Transverse colon (tissue), 4 donors: ENCODE measurements at regions not wholly inside any gene's neighbourhood (a gene's known extent, or its start where the extent isn't known, plus 50 kb on each side); places are given as distances from the start of the nearest gene placed in this dataset.

Experiments
- POLR2AphosphoS5 ChIP-seq, 3 donors: sonication (generic); formaldehyde crosslinking; IDR thresholded peaks; one replicate each; pipeline ENCODE4 v1.6.1; 2016; ENCODE audit warnings: antibody characterized with exemption in 3 of 3
- TF ChIP-seq, protein P1 (sequence below), 5 experiments: fragments of 200-600 bp in 3 of 5; fragments of 450-650 bp in 2 of 5; sonication (generic) in 3 of 5; IDR thresholded peaks; 1 replicate in 2 of 5; 2 replicates in 3 of 5; pipeline ENCODE4 v1.5.1; 2016 to 2017; ENCODE audit warnings: antibody characterized with exemption in 5 of 5, inconsistent platforms in 3 of 5, mild to moderate bottlenecking in 2 of 5, moderate library complexity in 1 of 5

DNA sequence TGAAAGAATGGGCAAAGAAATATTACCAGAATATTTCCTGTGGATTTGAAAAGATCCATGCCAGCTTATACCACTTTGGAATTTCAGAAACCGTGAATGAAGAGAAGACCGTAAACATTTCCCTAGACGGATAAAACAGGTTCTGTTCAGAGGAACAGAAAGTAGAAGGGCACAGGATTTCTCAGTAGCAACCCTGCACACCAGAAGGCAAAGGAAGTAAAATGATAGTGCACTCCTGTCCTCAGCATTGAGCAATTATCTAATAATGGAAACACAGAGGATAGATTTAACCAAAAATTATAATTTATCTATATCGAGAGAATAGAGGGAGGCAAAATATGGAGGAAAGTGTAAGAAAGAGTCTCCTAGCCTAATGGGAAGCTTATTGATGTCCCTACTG is 87.0 kb upstream of the ITGA6 start:
- TF ChIP-seq POLR2AphosphoS5 (IDR thresholded peaks at IDR 0.05): no peak
- TF ChIP-seq, protein P1, sequence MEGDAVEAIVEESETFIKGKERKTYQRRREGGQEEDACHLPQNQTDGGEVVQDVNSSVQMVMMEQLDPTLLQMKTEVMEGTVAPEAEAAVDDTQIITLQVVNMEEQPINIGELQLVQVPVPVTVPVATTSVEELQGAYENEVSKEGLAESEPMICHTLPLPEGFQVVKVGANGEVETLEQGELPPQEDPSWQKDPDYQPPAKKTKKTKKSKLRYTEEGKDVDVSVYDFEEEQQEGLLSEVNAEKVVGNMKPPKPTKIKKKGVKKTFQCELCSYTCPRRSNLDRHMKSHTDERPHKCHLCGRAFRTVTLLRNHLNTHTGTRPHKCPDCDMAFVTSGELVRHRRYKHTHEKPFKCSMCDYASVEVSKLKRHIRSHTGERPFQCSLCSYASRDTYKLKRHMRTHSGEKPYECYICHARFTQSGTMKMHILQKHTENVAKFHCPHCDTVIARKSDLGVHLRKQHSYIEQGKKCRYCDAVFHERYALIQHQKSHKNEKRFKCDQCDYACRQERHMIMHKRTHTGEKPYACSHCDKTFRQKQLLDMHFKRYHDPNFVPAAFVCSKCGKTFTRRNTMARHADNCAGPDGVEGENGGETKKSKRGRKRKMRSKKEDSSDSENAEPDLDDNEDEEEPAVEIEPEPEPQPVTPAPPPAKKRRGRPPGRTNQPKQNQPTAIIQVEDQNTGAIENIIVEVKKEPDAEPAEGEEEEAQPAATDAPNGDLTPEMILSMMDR (IDR thresholded peaks at IDR 0.05): no peak
